Heart left ventricle (tissue), 13 donors: ENCODE measurements at regions not wholly inside any gene's neighbourhood (a gene's known extent, or its start where the extent isn't known, plus 50 kb on each side); places are given as distances from the start of the nearest gene placed in this dataset.
"Not testable (repeated sequence)": the region's sequence is repeated elsewhere in the genome, so short reads cannot be mapped to it uniquely, and the experiment has no call there.

ENCODE experiments used
- CTCF ChIP-seq, 12 donors: fragments of 200-600 bp; sonication (generic) in 4 of 12; IDR thresholded peaks; one replicate each; pipeline versions ENCODE4 v1.5.0 to v1.8.0; 2018 to 2022; ENCODE audit warnings: antibody characterized with exemption in 12 of 12, mild to moderate bottlenecking in 5 of 12
- POLR2A ChIP-seq, 2 donors: fragments of 450-650 bp; IDR thresholded peaks; one replicate each; pipeline ENCODE4 v1.6.1; 2017; ENCODE audit warnings: antibody characterized with exemption in 2 of 2, mild to moderate bottlenecking in 2 of 2, moderate library complexity in 2 of 2
- donor health status: ischemic (EF 13 %, LVEDD 7.1; RV severe dilation, severe dysfunction).
- donor health status: DM: no; HTN: yes; CAD: no.
- donor health status: DM: no; HTN: no; CAD: no.
- donor health status: ischemic (EF 25% LVEDD 6.9; RV normal size, moderate dysfunction).
- donor health status: ischemic (EF 25% LVEDD 5.7; RV mildly dilated, moderate dysfunction).
- donor health status: ischemic (EF 35%, LVEDD 5.7; RV mildly dilated, moderate dysfunction).
- donor health status: nonischemic (EF 11% LVEDD 7.7; RV severe dilation, severe dysfunction).
- donor health status: DM: yes; HTN: yes; CAD: no.
- donor health status: PGD.
- donor health status: ischemic (EF 29% LVEDD 5.4; RV normal size, mild dysfunction).
- donor health status: nonischemic (EF 23%, LVEDD 6.1; RV moderate dilation, normal function).

- TF ChIP-seq CTCF, POLR2A (IDR thresholded peaks at IDR 0.05): not testable (repeated sequence)
Measured at GRCh38 chr20:29093958-29094357, 2163.5 kb upstream of the DEFB115 start.
